ENCODE measurements at regions not wholly inside any gene's neighbourhood (a gene's known extent, or its start where the extent isn't known, plus 50 kb on each side); places are given as distances from the start of the nearest gene placed in this dataset.

GRCh38 chr1:69163779-69164178 lies 403.9 kb upstream of the LRRC7 start:
- DNase-seq (ENCODE audit: extremely low read depth in 1 of 11, low read depth in 9 of 11, low spot score in 4 of 11), result no peak

GRCh38 chr1:69167876-69168275 lies 399.8 kb upstream of the LRRC7 start:
- DNase-seq (ENCODE audit: extremely low read depth in 1 of 11, low read depth in 9 of 11, low spot score in 4 of 11), result no peak

DNA sequence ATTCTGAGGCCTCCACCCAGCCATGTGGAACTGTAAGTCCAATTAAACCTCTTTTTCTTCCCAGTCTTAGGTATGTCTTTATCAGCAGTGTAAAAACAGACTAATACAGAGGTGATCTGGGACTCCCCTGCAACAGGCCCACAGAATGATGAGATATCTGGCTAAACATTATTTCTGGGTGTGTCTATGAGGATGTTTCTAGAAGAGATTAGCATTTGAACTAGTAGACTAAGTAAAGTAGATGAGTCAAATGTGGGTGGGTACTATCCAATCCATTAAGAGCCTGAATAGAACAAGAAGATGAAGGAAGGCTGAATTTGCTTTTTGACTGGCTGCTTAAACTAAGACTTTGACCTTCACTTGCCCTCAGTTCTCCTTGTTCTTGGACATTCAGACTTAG lies 396.5 kb upstream of the LRRC7 start:
- no peak for DNase-seq (ENCODE audit: extremely low read depth in 1 of 11, low read depth in 9 of 11, low spot score in 4 of 11)

DNA sequence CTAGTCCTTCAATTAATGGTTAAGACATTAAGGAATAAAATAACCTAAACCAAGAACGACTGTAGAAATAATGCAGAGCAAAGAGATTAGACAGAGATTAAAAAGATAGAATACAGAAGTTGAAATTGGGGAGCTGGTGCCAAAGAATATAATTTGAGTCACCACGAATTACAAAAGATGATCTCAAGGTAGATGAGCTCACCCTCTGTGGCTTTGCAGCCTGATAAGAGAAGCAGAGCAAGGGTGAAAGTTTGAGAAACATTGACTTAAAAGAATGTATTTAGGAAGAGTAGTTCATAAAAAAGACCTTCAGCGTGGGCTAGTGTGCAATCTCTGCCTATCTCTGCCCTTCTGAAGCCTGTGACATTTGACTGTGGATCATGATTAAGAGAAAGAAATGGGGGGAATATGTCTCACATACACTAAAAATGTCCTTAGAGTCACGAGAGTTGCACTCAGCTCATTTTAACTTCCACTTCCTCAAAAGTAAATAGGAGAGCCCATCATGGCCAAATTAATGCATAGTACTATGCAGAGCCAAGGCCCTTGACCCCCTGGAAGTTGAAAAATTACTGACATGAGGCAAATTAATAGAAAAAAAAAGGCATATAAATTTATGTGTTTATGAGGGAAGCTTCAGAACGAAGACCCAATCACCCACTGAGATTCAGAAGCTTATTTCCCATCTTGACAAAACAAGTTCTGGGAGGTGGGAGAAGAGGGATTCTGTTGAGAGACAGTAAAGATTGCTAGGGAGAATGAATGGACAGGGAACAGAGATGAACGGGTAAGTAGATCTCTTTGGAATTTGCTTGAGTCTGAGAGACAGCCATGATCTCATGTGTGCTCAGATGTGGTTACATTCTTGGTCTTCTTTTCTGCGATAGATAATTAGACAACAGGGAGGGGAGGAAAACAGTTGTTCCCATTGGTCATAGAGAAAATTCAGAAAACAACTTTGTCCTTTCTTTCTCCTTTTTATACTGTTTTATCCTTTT lies 395.4 kb upstream of the LRRC7 start:
- no peak for DNase-seq (ENCODE audit: extremely low read depth in 1 of 11, low read depth in 9 of 11, low spot score in 4 of 11)

- no peak for DNase-seq (ENCODE audit: extremely low read depth in 1 of 11, low read depth in 9 of 11, low spot score in 4 of 11)
Measured at GRCh38 chr1:69175053-69175452, 392.7 kb upstream of the LRRC7 start.

DNA sequence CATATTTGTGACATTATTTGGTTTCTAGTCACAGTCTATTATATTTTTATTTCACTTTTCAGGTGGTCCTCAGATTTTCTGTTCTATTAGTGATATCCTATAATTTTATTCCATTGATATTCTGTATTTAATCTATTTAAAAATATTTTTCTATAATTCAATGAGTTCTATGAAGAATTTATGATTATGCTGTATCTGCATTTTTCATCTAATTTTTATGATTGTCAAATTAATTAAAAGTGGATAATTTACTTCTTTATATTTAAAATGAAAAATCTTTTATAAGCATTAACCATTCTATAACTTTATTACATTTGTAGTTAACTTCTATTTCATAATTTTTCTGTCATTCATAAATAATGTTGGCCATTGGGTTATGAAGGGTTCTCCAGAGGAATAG lies 387.4 kb upstream of the LRRC7 start:
- DNase-seq (ENCODE audit: extremely low read depth in 1 of 11, low read depth in 9 of 11, low spot score in 4 of 11), result no peak

GRCh38 chr1:69185378-69185777 lies 382.3 kb upstream of the LRRC7 start:
- no peak for DNase-seq (ENCODE audit: extremely low read depth in 1 of 11, low read depth in 9 of 11, low spot score in 4 of 11)

- no peak for DNase-seq (ENCODE audit: extremely low read depth in 1 of 11, low read depth in 9 of 11, low spot score in 4 of 11)
Measured at GRCh38 chr1:69191335-69191734, 376.4 kb upstream of the LRRC7 start.

DNA sequence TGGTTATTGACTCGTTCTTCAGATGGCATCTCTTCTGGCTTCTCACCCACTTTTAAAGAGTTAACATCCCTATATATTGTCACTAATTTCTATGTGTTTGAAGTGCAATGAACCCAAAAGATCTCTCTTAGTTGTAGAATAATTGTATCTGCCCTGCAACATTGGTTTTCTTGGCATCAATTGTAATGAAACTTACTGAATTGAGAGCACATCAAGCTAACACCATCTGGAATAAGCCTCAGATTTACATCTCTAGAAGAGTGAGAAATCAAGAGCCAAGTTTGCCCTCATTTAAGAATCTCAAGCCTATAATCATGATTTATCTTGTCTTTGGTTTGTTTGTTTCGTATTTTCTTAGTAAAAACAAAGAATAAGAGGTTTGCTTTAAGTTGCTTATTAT lies 372.6 kb upstream of the LRRC7 start:
- no peak for DNase-seq (ENCODE audit: extremely low read depth in 1 of 11, low read depth in 9 of 11, low spot score in 4 of 11)

DNA sequence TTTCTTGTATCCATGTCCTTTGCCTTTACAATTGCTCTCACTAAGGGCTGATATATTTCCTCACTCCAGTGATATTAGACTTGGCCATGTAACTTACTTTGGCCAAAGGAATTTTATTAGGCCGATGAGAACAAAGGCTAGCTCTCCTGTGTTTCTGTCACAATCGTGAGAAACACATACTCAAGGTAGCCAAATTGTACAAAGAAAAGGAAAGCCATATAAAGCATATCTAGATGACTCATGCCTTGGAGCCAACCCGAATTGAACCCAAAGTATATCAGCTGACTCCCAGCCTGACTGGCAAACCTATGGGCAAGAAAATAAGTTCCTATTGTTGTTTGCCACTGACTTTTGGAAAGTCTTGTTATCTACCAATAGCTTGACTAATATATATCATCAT lies 371.7 kb upstream of the LRRC7 start:
- DNase-seq (ENCODE audit: extremely low read depth in 1 of 11, low read depth in 9 of 11, low spot score in 4 of 11), result no peak

DNA sequence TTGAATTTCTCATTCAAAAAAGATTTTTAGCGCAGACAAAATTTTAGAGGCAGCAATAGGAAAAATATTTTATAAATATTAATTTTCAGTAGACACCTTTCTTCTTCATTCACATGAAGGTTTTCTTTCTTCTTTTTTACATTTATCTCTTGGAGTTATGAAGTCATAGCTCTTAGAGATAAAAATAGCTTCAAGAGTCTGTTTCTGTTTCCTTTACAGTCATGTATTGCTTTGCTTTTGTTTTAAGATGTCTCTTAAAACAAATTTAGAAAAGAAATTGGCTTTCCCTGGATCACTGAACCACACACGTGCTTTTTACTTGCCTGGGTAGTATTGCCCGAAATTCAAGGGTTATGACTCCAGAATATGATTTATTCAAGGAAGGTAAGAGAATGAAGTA lies 369.9 kb upstream of the LRRC7 start:
- no peak for DNase-seq (ENCODE audit: extremely low read depth in 1 of 11, low read depth in 9 of 11, low spot score in 4 of 11)

GRCh38 chr1:69201716-69202115 lies 366.0 kb upstream of the LRRC7 start:
- no peak for DNase-seq (ENCODE audit: extremely low read depth in 1 of 11, low read depth in 9 of 11, low spot score in 4 of 11)

DNA sequence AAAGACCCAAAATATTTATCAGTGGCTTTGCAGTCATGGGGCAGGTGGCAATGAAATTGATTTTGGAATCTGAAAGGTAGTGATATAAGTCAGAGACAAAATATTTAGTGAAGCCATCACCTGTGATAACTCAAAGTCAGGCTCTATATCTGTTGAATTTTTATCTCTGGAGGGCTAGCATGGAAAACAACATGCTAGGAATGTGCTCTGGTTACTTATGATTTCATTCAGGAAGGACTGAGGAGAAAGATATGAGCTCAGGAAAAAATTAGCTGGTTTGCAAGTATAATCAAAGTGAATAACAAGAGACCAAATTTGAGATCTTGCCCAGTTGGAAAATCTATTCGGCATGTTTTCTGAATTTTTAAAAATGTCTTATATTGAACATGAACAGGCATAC lies 364.6 kb upstream of the LRRC7 start:
- DNase-seq (ENCODE audit: extremely low read depth in 1 of 11, low read depth in 9 of 11, low spot score in 4 of 11), result no peak

DNA sequence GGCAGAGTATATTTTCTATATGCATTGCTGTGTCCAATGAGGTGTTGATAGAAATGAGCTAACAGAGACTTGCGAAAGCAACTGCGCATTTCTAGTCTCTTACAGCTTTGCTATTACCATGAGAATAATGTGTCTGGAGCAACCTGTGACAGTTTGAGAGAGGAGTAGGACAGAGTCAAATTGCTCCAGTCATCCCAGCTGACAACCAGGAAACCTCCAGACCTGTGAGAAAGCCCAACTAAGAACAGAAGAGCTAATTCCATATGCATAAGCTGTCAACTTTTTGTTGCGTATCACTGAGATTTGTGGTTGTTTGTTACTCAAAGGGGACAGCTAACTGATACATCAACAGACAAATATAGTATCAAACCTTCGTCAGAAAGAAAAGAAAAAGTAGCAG lies 354.1 kb upstream of the LRRC7 start:
- no peak for DNase-seq (ENCODE audit: extremely low read depth in 1 of 11, low read depth in 9 of 11, low spot score in 4 of 11)

- DNase-seq (ENCODE audit: extremely low read depth in 1 of 11, low read depth in 9 of 11, low spot score in 4 of 11), result no peak
Measured at GRCh38 chr1:69215883-69216282, 351.8 kb upstream of the LRRC7 start.

GRCh38 chr1:69220672-69221071 lies 347.1 kb upstream of the LRRC7 start:
- DNase-seq (ENCODE audit: extremely low read depth in 1 of 11, low read depth in 9 of 11, low spot score in 4 of 11), result no peak

DNA sequence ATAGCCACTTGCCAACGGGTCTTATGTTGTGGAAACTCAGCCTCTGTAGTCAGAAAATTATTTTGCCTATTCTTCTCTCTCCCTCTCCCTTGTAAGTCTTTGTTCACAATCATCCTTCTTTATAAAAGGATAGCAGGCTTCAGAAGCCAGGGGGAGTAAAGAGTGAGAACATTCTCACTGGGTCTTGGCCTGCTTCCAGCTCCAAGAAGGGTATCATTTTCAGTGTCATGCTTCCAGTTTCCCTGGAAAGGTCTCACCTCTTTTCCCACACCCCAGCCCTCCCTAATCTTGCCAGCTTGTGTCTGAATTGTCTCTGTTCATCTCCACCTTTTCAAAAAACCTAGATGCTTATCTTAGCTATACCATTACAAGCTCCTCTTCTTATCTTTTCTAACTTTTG lies 346.2 kb upstream of the LRRC7 start:
- peak in 10 of 11 donors; percentile 9 to 49 (median 26) for DNase-seq (ENCODE audit: extremely low read depth in 1 of 11, low read depth in 9 of 11, low spot score in 4 of 11)

DNA sequence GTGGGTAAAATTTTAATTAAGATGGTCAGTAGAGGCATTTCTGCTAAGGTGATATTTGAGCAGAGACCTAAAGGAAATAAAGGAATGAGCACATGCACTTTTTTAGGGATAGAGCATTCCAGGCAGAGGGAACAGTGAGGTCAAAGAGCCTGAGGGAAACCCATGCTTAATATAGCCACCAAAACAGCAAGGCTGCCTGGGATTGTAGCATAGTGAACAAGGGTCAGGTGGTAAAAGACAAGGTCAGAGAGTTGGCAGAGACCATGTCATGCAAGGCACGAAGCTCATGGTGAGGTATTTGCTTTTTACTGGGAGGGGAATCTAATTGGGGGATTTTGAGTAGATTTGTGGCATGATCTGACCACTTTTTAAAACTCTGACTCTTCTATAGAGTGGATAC lies 344.6 kb upstream of the LRRC7 start:
- no peak for DNase-seq (ENCODE audit: extremely low read depth in 1 of 11, low read depth in 9 of 11, low spot score in 4 of 11)

- no peak for DNase-seq (ENCODE audit: extremely low read depth in 1 of 11, low read depth in 9 of 11, low spot score in 4 of 11)
Measured at GRCh38 chr1:69228501-69228900, 339.2 kb upstream of the LRRC7 start.

- no peak for DNase-seq (ENCODE audit: extremely low read depth in 1 of 11, low read depth in 9 of 11, low spot score in 4 of 11)
Measured at GRCh38 chr1:69230208-69230607, 337.5 kb upstream of the LRRC7 start.

- DNase-seq (ENCODE audit: extremely low read depth in 1 of 11, low read depth in 9 of 11, low spot score in 4 of 11), result no peak
Measured at GRCh38 chr1:69233463-69233862, 334.3 kb upstream of the LRRC7 start.
